ENCODE measurements at regions not wholly inside any gene's neighbourhood (a gene's known extent, or its start where the extent isn't known, plus 50 kb on each side); places are given as distances from the start of the nearest gene placed in this dataset.

GRCh38 chr6:106782536-106783285, 153.3 kb downstream of the QRSL1 start:
- TF ChIP-seq CTCF (conservative IDR thresholded peaks at IDR 0.05 in 1 of 2, IDR thresholded peaks at IDR 0.05 in 1 of 2; ENCODE audit: extremely low read depth in 1 of 2, insufficient read depth in 1 of 2, low read depth in 1 of 2, low read length in 2 of 2), result no peak
- TF ChIP-seq EZH2 (IDR thresholded peaks at IDR 0.05; ENCODE audit: borderline replicate concordance, low read length), result no peak
